PC-9 (cell line): ENCODE measurements at regions not wholly inside any gene's neighbourhood (a gene's known extent, or its start where the extent isn't known, plus 50 kb on each side); places are given as distances from the start of the nearest gene placed in this dataset.

ENCODE experiments used
- EZH2 ChIP-seq: fragments of 200-600 bp; sonication (generic); IDR thresholded peaks from 2 replicates; pipeline ENCODE4 v1.8.0; 2017; ENCODE audit warnings: antibody characterized with exemption, low read depth
- TF ChIP-seq, protein P1 (sequence below): fragments of 200-600 bp; sonication (generic); conservative IDR thresholded peaks from 2 replicates; pipeline ENCODE4 v1.6.1; 2017; ENCODE audit warnings: mixed run types, antibody characterized with exemption, mild to moderate bottlenecking, moderate library complexity

DNA sequence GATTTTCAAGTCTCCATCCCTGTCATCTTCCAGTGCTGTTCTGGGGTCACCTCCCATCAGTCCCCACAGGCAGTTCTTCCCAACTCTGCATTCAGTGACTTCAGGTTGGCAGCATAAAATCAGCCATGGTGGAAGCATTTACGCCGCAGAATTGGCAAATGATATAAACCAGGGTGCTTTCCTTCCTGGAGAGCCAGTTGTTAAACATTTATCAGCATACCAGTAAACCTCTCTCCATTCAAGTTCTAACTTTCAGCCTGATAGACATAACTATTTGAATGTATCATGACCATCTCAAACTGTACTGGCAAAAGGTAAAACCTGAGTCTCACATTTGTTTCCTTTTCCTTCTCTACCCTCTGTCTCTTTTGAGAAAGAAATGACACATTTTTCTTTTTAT lies 69.7 kb upstream of the ITPRID1 start:
- TF ChIP-seq, protein P1, sequence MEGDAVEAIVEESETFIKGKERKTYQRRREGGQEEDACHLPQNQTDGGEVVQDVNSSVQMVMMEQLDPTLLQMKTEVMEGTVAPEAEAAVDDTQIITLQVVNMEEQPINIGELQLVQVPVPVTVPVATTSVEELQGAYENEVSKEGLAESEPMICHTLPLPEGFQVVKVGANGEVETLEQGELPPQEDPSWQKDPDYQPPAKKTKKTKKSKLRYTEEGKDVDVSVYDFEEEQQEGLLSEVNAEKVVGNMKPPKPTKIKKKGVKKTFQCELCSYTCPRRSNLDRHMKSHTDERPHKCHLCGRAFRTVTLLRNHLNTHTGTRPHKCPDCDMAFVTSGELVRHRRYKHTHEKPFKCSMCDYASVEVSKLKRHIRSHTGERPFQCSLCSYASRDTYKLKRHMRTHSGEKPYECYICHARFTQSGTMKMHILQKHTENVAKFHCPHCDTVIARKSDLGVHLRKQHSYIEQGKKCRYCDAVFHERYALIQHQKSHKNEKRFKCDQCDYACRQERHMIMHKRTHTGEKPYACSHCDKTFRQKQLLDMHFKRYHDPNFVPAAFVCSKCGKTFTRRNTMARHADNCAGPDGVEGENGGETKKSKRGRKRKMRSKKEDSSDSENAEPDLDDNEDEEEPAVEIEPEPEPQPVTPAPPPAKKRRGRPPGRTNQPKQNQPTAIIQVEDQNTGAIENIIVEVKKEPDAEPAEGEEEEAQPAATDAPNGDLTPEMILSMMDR: no peak
- no peak for TF ChIP-seq EZH2
